HepG2 (cell line): ENCODE measurements at regions not wholly inside any gene's neighbourhood (a gene's known extent, or its start where the extent isn't known, plus 50 kb on each side); places are given as distances from the start of the nearest gene placed in this dataset.

ENCODE experiments used
- ATAC-seq: fragments of 200-7000 bp; cut with Tn5 transposase; 3 replicates; pipeline ENCODE4 v1.9.1; 2020; ENCODE audit warnings: mild to moderate bottlenecking, moderate library complexity
- BruUV-seq: library from RNA; stranded (reverse); fragments of 400-500 nt; replicated peaks from 2 replicates; lab custom pipeline; 2021; lab: Mats Ljungman, UMichigan
- CTCF ChIA-PET: fragments of 300-600 bp; formaldehyde crosslinking; extraction: SDS; loops from one replicate; lab custom pipeline; 2021; ENCODE audit warnings: low total read pairs, inconsistent platforms, low intra/inter-chr PET ratio; lab: Yijun Ruan, JAX
- POLR2A ChIA-PET: fragments of 350-600 bp; sonication (Branson Sonifier 250); formaldehyde crosslinking; loops from one replicate; lab custom pipeline; 2020; ENCODE audit warnings: antibody characterized with exemption, inconsistent platforms; lab: Yijun Ruan, JAX
- DNase-seq: peaks from one replicate; pipeline ENCODE4 v3.0.0-alpha.2; 2015; ENCODE audit warnings: low spot score
- FAIRE-seq: peaks from 3 replicates; lab custom pipeline; 2011; peaks lifted over from hg19 to GRCh38; lab: Jason Lieb, UNC
- H2AFZ ChIP-seq: one replicate; pipeline ENCODE4 v1.6.1; 2011; ENCODE audit warnings: low read length, inconsistent platforms
- H3K27ac ChIP-seq: fragments of 300-600 bp; 3 replicates; pipeline ENCODE4 v1.8.0; 2011; ENCODE audit warnings: mixed run types, mild to moderate bottlenecking, mixed read lengths, low read length, inconsistent platforms; ENCODE audit not compliant: insufficient read depth; ENCODE audit errors: extremely low read length
- H3K27me3 ChIP-seq, 2 experiments: fragments of 200-600 bp in 1 of 2; 2 replicates in 1 of 2; 3 replicates in 1 of 2; pipeline versions ENCODE4 v1.6.0 to v1.8.0; 2011; ENCODE audit warnings: low read length in 2 of 2, mild to moderate bottlenecking in 2 of 2, moderate library complexity in 2 of 2, inconsistent platforms in 1 of 2; ENCODE audit not compliant: insufficient read depth in 2 of 2, control insufficient read depth in 1 of 2
- H3K36me3 ChIP-seq, 2 experiments: fragments of 200-600 bp in 1 of 2; replicated peaks in 1 of 2; 2 replicates in 1 of 2; 3 replicates in 1 of 2; pipeline versions ENCODE4 v1.5.1 to v1.8.0; 2011; ENCODE audit warnings: low read length in 2 of 2, inconsistent platforms in 1 of 2; ENCODE audit not compliant: insufficient read depth in 2 of 2, control insufficient read depth in 1 of 2
- H3K4me1 ChIP-seq: 2 replicates; pipeline ENCODE4 v1.5.1; 2012; ENCODE audit warnings: low read length, inconsistent platforms; ENCODE audit not compliant: insufficient read depth
- H3K4me2 ChIP-seq: 2 replicates; pipeline ENCODE4 v1.6.0; 2011; ENCODE audit warnings: low read depth, low read length, inconsistent platforms
- H3K4me3 ChIP-seq, 3 experiments: fragments of 200-600 bp in 1 of 3; sonication (generic), shearing (Covaris generic) in 1 of 3; replicated peaks in 1 of 3; 2 replicates each; pipeline ENCODE4 v1.5.1; 2011 to 2016; ENCODE audit warnings: low read length in 3 of 3, inconsistent platforms in 2 of 3, low read depth in 2 of 3, mild to moderate bottlenecking in 2 of 3, control low read depth in 1 of 3, mixed read lengths in 1 of 3; ENCODE audit not compliant: insufficient read depth in 1 of 3
- H3K79me2 ChIP-seq: one replicate; pipeline ENCODE4 v1.6.1; 2011; ENCODE audit warnings: low read length, inconsistent platforms; ENCODE audit not compliant: insufficient read depth
- H3K9ac ChIP-seq: 2 replicates; pipeline ENCODE4 v1.6.0; 2011; ENCODE audit warnings: mild to moderate bottlenecking, low read depth, low read length, inconsistent platforms; ENCODE audit not compliant: insufficient read depth
- H3K9me3 ChIP-seq: 2 replicates; pipeline ENCODE4 v1.5.1; 2012; ENCODE audit warnings: mild to moderate bottlenecking, low read length
- H4K20me1 ChIP-seq: 2 replicates; pipeline ENCODE4 v1.6.0; 2011; ENCODE audit warnings: inconsistent platforms, mild to moderate bottlenecking, low read length, moderate library complexity; ENCODE audit not compliant: insufficient read depth
- BRCA1 ChIP-seq: sonication (generic); formaldehyde crosslinking; IDR thresholded peaks from 2 replicates; pipeline ENCODE4 v1.4.0; 2020; ENCODE audit warnings: missing genetic modification reagents
- CREB1 ChIP-seq, 2 experiments: fragments of 450-650 bp in 1 of 2; IDR thresholded peaks; 2 replicates each; pipeline ENCODE4 v1.6.1; 2016 to 2017; ENCODE audit warnings: control low read depth in 1 of 2, mild to moderate bottlenecking in 1 of 2, missing compliant biosample characterization in 1 of 2, missing genetic modification characterization in 1 of 2
- HHEX ChIP-seq: IDR thresholded peaks from 2 replicates; pipeline ENCODE4 v1.6.1; 2016; ENCODE audit warnings: control low read depth
- PHF21A ChIP-seq: sonication (generic); formaldehyde crosslinking; IDR thresholded peaks from 2 replicates; pipeline ENCODE4 v1.5.0; 2020; ENCODE audit warnings: mild to moderate bottlenecking, missing genetic modification reagents
- SRSF9 ChIP-seq: fragments of 200-400 bp; formaldehyde crosslinking; IDR thresholded peaks from 2 replicates; pipeline ENCODE4 v1.6.1; 2018; ENCODE audit warnings: borderline replicate concordance, mild to moderate bottlenecking, low read depth, low read length; ENCODE audit not compliant: insufficient read depth, poor library complexity, severe bottlenecking
- ZNF839 ChIP-seq: sonication (generic); formaldehyde crosslinking; IDR thresholded peaks from 2 replicates; pipeline ENCODE4 v1.4.0; 2020; ENCODE audit warnings: missing genetic modification reagents, mild to moderate bottlenecking, borderline replicate concordance
- WGBS: methylation state at CpG from one replicate; pipeline ENCODE4 v1.1.6; 2017; ENCODE audit warnings: low lambda C conversion rate; 5-methylcytosine and 5-hydroxymethylcytosine counted together
- in situ Hi-C: cut with HindIII; loops from 2 replicates; pipeline ENCODE4 v1.10.0; 2017; ENCODE audit warnings: low pct_unique_long_range_greater_than_20kb; ENCODE audit not compliant: extremely low pct_ligation_motif_present
- intact Hi-C: fragments of 100-400 bp; cut with micrococcal nuclease; formaldehyde crosslinking; loops from one replicate; pipeline ENCODE4 v1.10.0; 2022; ENCODE audit not compliant: unreplicated experiment
- TF ChIP-seq, protein P1 (sequence below): sonication (generic); formaldehyde crosslinking; IDR thresholded peaks from 2 replicates; pipeline ENCODE4; 2020; ENCODE audit warnings: missing genetic modification reagents, mild to moderate bottlenecking, borderline replicate concordance
- TF ChIP-seq, protein P2 (sequence below): sonication (generic); formaldehyde crosslinking; conservative IDR thresholded peaks from 2 replicates; pipeline ENCODE4 v1.8.0; 2022; ENCODE audit warnings: missing genetic modification reagents
- TF ChIP-seq, protein P3 (sequence below): sonication (generic); formaldehyde crosslinking; IDR thresholded peaks from 2 replicates; pipeline ENCODE4 v1.9.0; 2021; ENCODE audit warnings: missing genetic modification reagents, borderline replicate concordance

DNA sequence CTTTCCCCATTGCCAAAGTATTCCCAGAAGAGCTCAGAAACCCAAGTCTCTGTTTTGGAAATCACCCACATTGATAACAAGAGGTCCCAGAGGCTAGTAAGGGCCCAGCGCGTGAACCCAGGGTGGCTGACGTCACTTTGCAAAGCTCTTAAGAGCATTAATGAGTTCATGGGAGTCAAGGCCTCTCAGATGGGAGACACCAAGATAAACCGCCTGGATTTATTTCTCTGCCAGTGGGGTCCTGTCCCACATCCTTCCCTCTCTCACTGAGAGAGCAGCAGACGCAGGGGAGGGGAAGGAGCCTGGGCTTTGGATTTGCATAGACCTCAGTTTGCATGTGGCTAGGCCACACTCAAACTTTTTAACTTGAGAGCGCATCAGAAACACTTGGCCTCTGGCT lies 184.8 kb upstream of the PDE1C start:
- peaks cover 0 to 2% of the 10 kb centered on the region in 2 experiments; a peak in 1 of 5 replicates for H3K27me3 ChIP-seq
- no TSS peak for BruUV-seq
- TF ChIP-seq SRSF9, result no peak
- TF ChIP-seq CREB1 (IDR thresholded peaks at IDR 0.05), result peak; percentile 57
- TF ChIP-seq CREB1 (CRISPR knock-in tag; IDR thresholded peaks at IDR 0.05), result no peak
- DNase-seq, result no peak
- H3K9ac ChIP-seq, result no peak overlapping the region
- H3K9me3 ChIP-seq, result no peaks in the 10 kb centered on the region
- in situ Hi-C loops, result no loop called here
- intact Hi-C loops, result no loop called here
- no peak overlapping the region for H3K27ac ChIP-seq
- no peaks in the 10 kb centered on the region for H3K79me2 ChIP-seq
- H3K4me2 ChIP-seq, result no peak overlapping the region
- ChIA-PET CTCF (no interaction called here), POLR2A (no interaction called here)
- no peak overlapping the region for H2AFZ ChIP-seq
- no peak for ATAC-seq
- H3K4me3 ChIP-seq, result no peak overlapping the region
- H4K20me1 ChIP-seq, result no peaks in the 10 kb centered on the region
- no peak for FAIRE-seq
- H3K4me1 ChIP-seq, result no peaks in the 10 kb centered on the region
- H3K36me3 ChIP-seq, result no peaks in the 10 kb centered on the region
- 40% methylated on average over 5 of the region's 6 CpGs for WGBS

DNA sequence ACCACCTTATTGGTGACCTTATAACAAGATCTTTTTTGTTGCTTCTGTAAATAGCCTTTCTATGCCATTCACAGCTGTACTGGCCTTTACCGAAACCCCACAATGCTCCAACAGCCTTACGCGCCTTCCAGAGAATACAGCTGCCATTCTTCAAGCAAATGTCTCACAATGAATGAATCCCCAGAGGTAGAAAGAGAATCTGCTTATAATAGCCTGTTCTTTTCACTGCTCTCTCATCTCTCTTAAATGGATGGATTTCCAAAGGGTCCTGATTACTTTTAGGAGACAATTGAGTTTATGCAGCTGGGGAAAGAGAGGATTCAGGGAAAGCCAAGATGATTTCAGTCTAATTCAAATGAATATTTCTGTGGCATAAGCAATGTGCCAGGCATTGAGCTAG lies 183.1 kb upstream of the PDE1C start:
- POLR2A ChIA-PET, result no interaction called here
- Histone ChIP-seq H2AFZ (no peak overlapping the region), H3K79me2 (no peaks in the 10 kb centered on the region), H3K27me3 (peaks cover 0 to 2% of the 10 kb centered on the region in 2 experiments; a peak in 1 of 5 replicates), H3K9ac (no peak overlapping the region), H3K4me1 (no peaks in the 10 kb centered on the region), H3K4me2 (no peak overlapping the region), H4K20me1 (no peaks in the 10 kb centered on the region), H3K9me3 (no peaks in the 10 kb centered on the region), H3K36me3 (no peaks in the 10 kb centered on the region), H3K4me3 (no peak overlapping the region), H3K27ac (no peak overlapping the region)
- no TSS peak for BruUV-seq
- WGBS, result 65% methylated on average over 3 of the region's 3 CpGs
- no peak for DNase-seq
- CTCF ChIA-PET, result no interaction called here
- FAIRE-seq, result no peak
- ATAC-seq, result no peak
- TF ChIP-seq, protein P1, sequence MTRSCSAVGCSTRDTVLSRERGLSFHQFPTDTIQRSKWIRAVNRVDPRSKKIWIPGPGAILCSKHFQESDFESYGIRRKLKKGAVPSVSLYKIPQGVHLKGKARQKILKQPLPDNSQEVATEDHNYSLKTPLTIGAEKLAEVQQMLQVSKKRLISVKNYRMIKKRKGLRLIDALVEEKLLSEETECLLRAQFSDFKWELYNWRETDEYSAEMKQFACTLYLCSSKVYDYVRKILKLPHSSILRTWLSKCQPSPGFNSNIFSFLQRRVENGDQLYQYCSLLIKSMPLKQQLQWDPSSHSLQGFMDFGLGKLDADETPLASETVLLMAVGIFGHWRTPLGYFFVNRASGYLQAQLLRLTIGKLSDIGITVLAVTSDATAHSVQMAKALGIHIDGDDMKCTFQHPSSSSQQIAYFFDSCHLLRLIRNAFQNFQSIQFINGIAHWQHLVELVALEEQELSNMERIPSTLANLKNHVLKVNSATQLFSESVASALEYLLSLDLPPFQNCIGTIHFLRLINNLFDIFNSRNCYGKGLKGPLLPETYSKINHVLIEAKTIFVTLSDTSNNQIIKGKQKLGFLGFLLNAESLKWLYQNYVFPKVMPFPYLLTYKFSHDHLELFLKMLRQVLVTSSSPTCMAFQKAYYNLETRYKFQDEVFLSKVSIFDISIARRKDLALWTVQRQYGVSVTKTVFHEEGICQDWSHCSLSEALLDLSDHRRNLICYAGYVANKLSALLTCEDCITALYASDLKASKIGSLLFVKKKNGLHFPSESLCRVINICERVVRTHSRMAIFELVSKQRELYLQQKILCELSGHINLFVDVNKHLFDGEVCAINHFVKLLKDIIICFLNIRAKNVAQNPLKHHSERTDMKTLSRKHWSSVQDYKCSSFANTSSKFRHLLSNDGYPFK (CRISPR knock-in tag), result no peak
- no peak for TF ChIP-seq PHF21A (CRISPR knock-in tag)
- TF ChIP-seq ZNF839 (CRISPR knock-in tag), result no peak
- TF ChIP-seq, protein P2, sequence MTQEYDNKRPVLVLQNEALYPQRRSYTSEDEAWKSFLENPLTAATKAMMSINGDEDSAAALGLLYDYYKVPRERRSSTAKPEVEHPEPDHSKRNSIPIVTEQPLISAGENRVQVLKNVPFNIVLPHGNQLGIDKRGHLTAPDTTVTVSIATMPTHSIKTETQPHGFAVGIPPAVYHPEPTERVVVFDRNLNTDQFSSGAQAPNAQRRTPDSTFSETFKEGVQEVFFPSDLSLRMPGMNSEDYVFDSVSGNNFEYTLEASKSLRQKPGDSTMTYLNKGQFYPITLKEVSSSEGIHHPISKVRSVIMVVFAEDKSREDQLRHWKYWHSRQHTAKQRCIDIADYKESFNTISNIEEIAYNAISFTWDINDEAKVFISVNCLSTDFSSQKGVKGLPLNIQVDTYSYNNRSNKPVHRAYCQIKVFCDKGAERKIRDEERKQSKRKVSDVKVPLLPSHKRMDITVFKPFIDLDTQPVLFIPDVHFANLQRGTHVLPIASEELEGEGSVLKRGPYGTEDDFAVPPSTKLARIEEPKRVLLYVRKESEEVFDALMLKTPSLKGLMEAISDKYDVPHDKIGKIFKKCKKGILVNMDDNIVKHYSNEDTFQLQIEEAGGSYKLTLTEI (CRISPR knock-in tag), result no peak
- TF ChIP-seq HHEX (CRISPR knock-in tag), result no peak
- TF ChIP-seq, protein P3, sequence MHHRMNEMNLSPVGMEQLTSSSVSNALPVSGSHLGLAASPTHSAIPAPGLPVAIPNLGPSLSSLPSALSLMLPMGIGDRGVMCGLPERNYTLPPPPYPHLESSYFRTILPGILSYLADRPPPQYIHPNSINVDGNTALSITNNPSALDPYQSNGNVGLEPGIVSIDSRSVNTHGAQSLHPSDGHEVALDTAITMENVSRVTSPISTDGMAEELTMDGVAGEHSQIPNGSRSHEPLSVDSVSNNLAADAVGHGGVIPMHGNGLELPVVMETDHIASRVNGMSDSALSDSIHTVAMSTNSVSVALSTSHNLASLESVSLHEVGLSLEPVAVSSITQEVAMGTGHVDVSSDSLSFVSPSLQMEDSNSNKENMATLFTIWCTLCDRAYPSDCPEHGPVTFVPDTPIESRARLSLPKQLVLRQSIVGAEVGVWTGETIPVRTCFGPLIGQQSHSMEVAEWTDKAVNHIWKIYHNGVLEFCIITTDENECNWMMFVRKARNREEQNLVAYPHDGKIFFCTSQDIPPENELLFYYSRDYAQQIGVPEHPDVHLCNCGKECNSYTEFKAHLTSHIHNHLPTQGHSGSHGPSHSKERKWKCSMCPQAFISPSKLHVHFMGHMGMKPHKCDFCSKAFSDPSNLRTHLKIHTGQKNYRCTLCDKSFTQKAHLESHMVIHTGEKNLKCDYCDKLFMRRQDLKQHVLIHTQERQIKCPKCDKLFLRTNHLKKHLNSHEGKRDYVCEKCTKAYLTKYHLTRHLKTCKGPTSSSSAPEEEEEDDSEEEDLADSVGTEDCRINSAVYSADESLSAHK, result no peak
- TF ChIP-seq BRCA1 (CRISPR knock-in tag), result no peak
- intact Hi-C loops, result no loop called here
- in situ Hi-C loops, result no loop called here
